PC-3 (cell line): ENCODE measurements at regions not wholly inside any gene's neighbourhood (a gene's known extent, or its start where the extent isn't known, plus 50 kb on each side); places are given as distances from the start of the nearest gene placed in this dataset.

ENCODE experiments used
- ATAC-seq: fragments of 200-7000 bp; cut with Tn5 transposase; 2 replicates; pipeline ENCODE4 v1.9.1; 2020; ENCODE audit warnings: mild to moderate bottlenecking, moderate library complexity
- BruUV-seq: library from RNA; stranded (reverse); fragments of 400-500 nt; replicated peaks from 2 replicates; lab custom pipeline; 2021; lab: Mats Ljungman, UMichigan
- CTCF ChIA-PET: fragments of 300-600 bp; sonication (Branson Sonifier 250); formaldehyde crosslinking; loops from one replicate; lab custom pipeline; 2022; ENCODE audit warnings: antibody characterized with exemption; lab: Charles Lee
- POLR2A ChIA-PET: fragments of 300-600 bp; sonication (Branson Sonifier 250); formaldehyde crosslinking; loops from one replicate; lab custom pipeline; 2022; ENCODE audit warnings: antibody characterized with exemption; ENCODE audit not compliant: unreplicated experiment; lab: Charles Lee
- DNase-seq: peaks from one replicate; pipeline ENCODE4 v3.0.0-alpha.2; 2015
- H2AFZ ChIP-seq: fragments of 300-600 bp; sonication (generic); 2 replicates; pipeline ENCODE4 v1.6.0; 2016; ENCODE audit warnings: antibody characterized with exemption, low read length
- H3F3A ChIP-seq: fragments of 300-600 bp; sonication (generic); one replicate; pipeline ENCODE4 v1.6.0; 2017; ENCODE audit warnings: antibody characterized with exemption, low read length, control low read depth, mild to moderate bottlenecking; ENCODE audit not compliant: unreplicated experiment
- H3K27ac ChIP-seq: fragments of 300-600 bp; sonication (generic); 2 replicates; pipeline ENCODE4 v1.5.1; 2016; ENCODE audit warnings: mild to moderate bottlenecking, low read length
- H3K27me3 ChIP-seq: fragments of 300-600 bp; sonication (generic); 2 replicates; pipeline ENCODE4 v1.6.1; 2016; ENCODE audit warnings: low read length, mixed read lengths
- H3K36me3 ChIP-seq: fragments of 300-600 bp; sonication (generic); 2 replicates; pipeline ENCODE4 v1.6.1; 2016; ENCODE audit warnings: low read depth, mixed run types, low read length, mixed read lengths
- H3K4me1 ChIP-seq: fragments of 300-600 bp; sonication (generic); 2 replicates; pipeline ENCODE4 v1.5.1; 2016; ENCODE audit warnings: low read length; ENCODE audit not compliant: insufficient read depth
- H3K4me2 ChIP-seq: fragments of 300-600 bp; sonication (generic); 2 replicates; pipeline ENCODE4 v1.6.0; 2016; ENCODE audit warnings: low read length
- H3K4me3 ChIP-seq: fragments of 300-600 bp; sonication (generic); 2 replicates; pipeline ENCODE4 v1.5.1; 2016; ENCODE audit warnings: mild to moderate bottlenecking, low read length, mixed read lengths
- H3K79me2 ChIP-seq: fragments of 300-600 bp; sonication (generic); 2 replicates; pipeline ENCODE4 v1.6.1; 2017; ENCODE audit warnings: low read length, mixed read lengths
- H3K9ac ChIP-seq: fragments of 300-600 bp; sonication (generic); 2 replicates; pipeline ENCODE4 v1.6.0; 2016; ENCODE audit warnings: mild to moderate bottlenecking, low read length
- H3K9me2 ChIP-seq: fragments of 300-600 bp; sonication (generic); replicated peaks from 2 replicates; pipeline ENCODE4 v1.6.1; 2016; ENCODE audit warnings: mixed run types, low read length, mixed read lengths
- H3K9me3 ChIP-seq: fragments of 300-600 bp; sonication (generic); 2 replicates; pipeline ENCODE4 v1.6.1; 2016; ENCODE audit warnings: low read length, mixed read lengths
- H4K20me1 ChIP-seq: fragments of 300-600 bp; sonication (generic); 2 replicates; pipeline ENCODE4 v1.6.1; 2016; ENCODE audit warnings: low read length, mixed read lengths
- CTCF ChIP-seq: fragments of 300-600 bp; sonication (generic); conservative IDR thresholded peaks from 2 replicates; pipeline ENCODE4 v1.5.1; 2017; ENCODE audit warnings: antibody characterized with exemption, low read depth, mild to moderate bottlenecking, low read length
- EZH2 ChIP-seq: fragments of 300-600 bp; sonication (generic); IDR thresholded peaks from one replicate; pipeline ENCODE4 v1.6.1; 2017; ENCODE audit warnings: antibody characterized with exemption, mild to moderate bottlenecking, low read length; ENCODE audit not compliant: unreplicated experiment
- EZH2phosphoT487 ChIP-seq: fragments of 300-600 bp; sonication (generic); IDR thresholded peaks from 2 replicates; pipeline ENCODE4 v1.6.1; 2018; ENCODE audit warnings: mild to moderate bottlenecking, antibody characterized with exemption, low read length, borderline replicate concordance
- intact Hi-C: fragments of 100-400 bp; cut with micrococcal nuclease; formaldehyde crosslinking; loops from 2 replicates; pipeline ENCODE4 v1.9.0; 2023

GRCh38 chr13:31072041-31072440 is 89.7 kb downstream of the HSPH1 start:
- Histone ChIP-seq H3F3A (no peaks in the 10 kb centered on the region), H3K9me3 (no peaks in the 10 kb centered on the region), H3K79me2 (no peaks in the 10 kb centered on the region), H3K4me2 (no peak overlapping the region), H3K27me3 (peaks cover 12% of the 10 kb centered on the region), H3K36me3 (no peaks in the 10 kb centered on the region), H3K9me2 (no peaks in the 10 kb centered on the region), H4K20me1 (no peaks in the 10 kb centered on the region), H3K4me3 (no peak overlapping the region), H2AFZ (no peak overlapping the region), H3K4me1 (peaks cover 5% of the 10 kb centered on the region; the same call in 1 of the 2 replicates), H3K27ac (no peak overlapping the region), H3K9ac (no peak overlapping the region)
- ChIA-PET POLR2A (no interaction called here), CTCF (no interaction called here)
- TF ChIP-seq CTCF = no peak
- ATAC-seq = no peak
- no peak for DNase-seq
- no TSS peak for BruUV-seq
- intact Hi-C loops = no loop called here

- H3K9me2 ChIP-seq = no peaks in the 10 kb centered on the region
- H3K36me3 ChIP-seq = no peaks in the 10 kb centered on the region
- ChIA-PET POLR2A (no interaction called here), CTCF (no interaction called here)
- peak; percentile 20 for DNase-seq
- H3K4me1 ChIP-seq = peaks cover 5% of the 10 kb centered on the region; the same call in 1 of the 2 replicates
- H3K79me2 ChIP-seq = no peaks in the 10 kb centered on the region
- ATAC-seq = no peak
- no TSS peak for BruUV-seq
- H4K20me1 ChIP-seq = no peaks in the 10 kb centered on the region
- H3F3A ChIP-seq = no peaks in the 10 kb centered on the region
- TF ChIP-seq EZH2 = no peak
- no peak for TF ChIP-seq EZH2phosphoT487
- TF ChIP-seq CTCF = no peak
- no peaks in the 10 kb centered on the region for H3K27me3 ChIP-seq
- no peak overlapping the region for H3K4me2 ChIP-seq
- intact Hi-C loops = no loop called here
- H3K9ac ChIP-seq = no peak overlapping the region
- H3K4me3 ChIP-seq = no peak overlapping the region
- no peak overlapping the region for H3K27ac ChIP-seq
- H2AFZ ChIP-seq = no peak overlapping the region
- H3K9me3 ChIP-seq = no peaks in the 10 kb centered on the region
Measured at GRCh38 chr13:31069808-31070534, 91.7 kb downstream of the HSPH1 start.

GRCh38 chr13:31068119-31068423 is 93.6 kb downstream of the HSPH1 start:
- BruUV-seq = no TSS peak
- POLR2A ChIA-PET = no interaction called here
- Histone ChIP-seq H2AFZ (no peak overlapping the region), H3K4me2 (peak overlapping the region; percentile 22; the same call in 1 of the 2 replicates), H3K9me2 (no peaks in the 10 kb centered on the region), H3K27me3 (no peaks in the 10 kb centered on the region), H3F3A (no peaks in the 10 kb centered on the region), H3K9ac (no peak overlapping the region), H3K4me1 (peaks cover 5% of the 10 kb centered on the region; the same call in 1 of the 2 replicates), H3K27ac (no peak overlapping the region), H4K20me1 (no peaks in the 10 kb centered on the region), H3K4me3 (no peak overlapping the region), H3K9me3 (no peaks in the 10 kb centered on the region), H3K79me2 (no peaks in the 10 kb centered on the region), H3K36me3 (no peaks in the 10 kb centered on the region)
- CTCF ChIA-PET = no interaction called here
- TF ChIP-seq EZH2 = no peak
- no peak for DNase-seq
- no peak for ATAC-seq
- intact Hi-C loops = no loop called here
